K562 (cell line): ENCODE measurements at regions not wholly inside any gene's neighbourhood (a gene's known extent, or its start where the extent isn't known, plus 50 kb on each side); places are given as distances from the start of the nearest gene placed in this dataset.

Source experiments
- CHD2 ChIP-seq: IDR thresholded peaks from 2 replicates; pipeline ENCODE4 v1.6.1; 2011; ENCODE audit warnings: low read depth, low read length
- NR2F6 ChIP-seq: fragments of 450-650 bp; formaldehyde crosslinking; IDR thresholded peaks from 2 replicates; pipeline ENCODE4 v1.4.0; 2020; ENCODE audit warnings: mild to moderate bottlenecking
- RAD21 ChIP-seq, 2 experiments: fragments of 250-450 bp in 1 of 2; fragments of 450-650 bp in 1 of 2; sonication (Bioruptor Pico) in 1 of 2; formaldehyde crosslinking in 1 of 2; IDR thresholded peaks in 1 of 2; conservative IDR thresholded peaks in 1 of 2; 2 replicates each; pipeline versions ENCODE4 v1.4.0 to v1.8.0; 2020 to 2022; ENCODE audit warnings: mild to moderate bottlenecking in 2 of 2, moderate library complexity in 1 of 2
- STAG1 ChIP-seq: sonication (generic); formaldehyde crosslinking; IDR thresholded peaks from 2 replicates; pipeline ENCODE4 v1.5.0; 2020; ENCODE audit warnings: missing genetic modification reagents, borderline replicate concordance
- TF ChIP-seq, protein P1 (sequence below): fragments of 450-650 bp; IDR thresholded peaks from 2 replicates; pipeline ENCODE4 v1.6.1; 2017; ENCODE audit warnings: antibody characterized with exemption, mild to moderate bottlenecking
- TF ChIP-seq, protein P2 (sequence below): fragments of 250-450 bp; sonication (Bioruptor Pico); IDR thresholded peaks from 2 replicates; pipeline ENCODE4 v1.8.0; 2022; ENCODE audit warnings: inconsistent platforms

DNA sequence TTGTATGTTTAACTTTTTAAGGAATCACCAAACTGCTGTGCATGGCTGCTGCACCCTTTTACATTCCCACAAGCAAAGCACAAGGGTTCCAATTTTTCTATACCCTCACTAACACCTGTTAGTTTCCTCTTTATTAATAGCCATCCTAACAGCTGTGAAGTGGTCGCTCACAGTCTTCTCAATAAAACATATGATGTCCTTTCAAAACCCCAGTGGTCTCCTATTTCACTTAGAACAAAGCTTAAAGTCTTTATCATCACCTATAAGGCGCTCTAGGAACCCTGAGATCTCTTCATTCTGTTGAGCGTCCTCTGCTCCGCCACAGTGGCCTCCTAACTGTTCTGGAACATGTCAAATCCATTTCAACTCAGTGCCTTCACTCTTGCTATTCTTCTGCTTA, 400.5 kb downstream of the KLF12 start (continued):
- TF ChIP-seq, protein P1, sequence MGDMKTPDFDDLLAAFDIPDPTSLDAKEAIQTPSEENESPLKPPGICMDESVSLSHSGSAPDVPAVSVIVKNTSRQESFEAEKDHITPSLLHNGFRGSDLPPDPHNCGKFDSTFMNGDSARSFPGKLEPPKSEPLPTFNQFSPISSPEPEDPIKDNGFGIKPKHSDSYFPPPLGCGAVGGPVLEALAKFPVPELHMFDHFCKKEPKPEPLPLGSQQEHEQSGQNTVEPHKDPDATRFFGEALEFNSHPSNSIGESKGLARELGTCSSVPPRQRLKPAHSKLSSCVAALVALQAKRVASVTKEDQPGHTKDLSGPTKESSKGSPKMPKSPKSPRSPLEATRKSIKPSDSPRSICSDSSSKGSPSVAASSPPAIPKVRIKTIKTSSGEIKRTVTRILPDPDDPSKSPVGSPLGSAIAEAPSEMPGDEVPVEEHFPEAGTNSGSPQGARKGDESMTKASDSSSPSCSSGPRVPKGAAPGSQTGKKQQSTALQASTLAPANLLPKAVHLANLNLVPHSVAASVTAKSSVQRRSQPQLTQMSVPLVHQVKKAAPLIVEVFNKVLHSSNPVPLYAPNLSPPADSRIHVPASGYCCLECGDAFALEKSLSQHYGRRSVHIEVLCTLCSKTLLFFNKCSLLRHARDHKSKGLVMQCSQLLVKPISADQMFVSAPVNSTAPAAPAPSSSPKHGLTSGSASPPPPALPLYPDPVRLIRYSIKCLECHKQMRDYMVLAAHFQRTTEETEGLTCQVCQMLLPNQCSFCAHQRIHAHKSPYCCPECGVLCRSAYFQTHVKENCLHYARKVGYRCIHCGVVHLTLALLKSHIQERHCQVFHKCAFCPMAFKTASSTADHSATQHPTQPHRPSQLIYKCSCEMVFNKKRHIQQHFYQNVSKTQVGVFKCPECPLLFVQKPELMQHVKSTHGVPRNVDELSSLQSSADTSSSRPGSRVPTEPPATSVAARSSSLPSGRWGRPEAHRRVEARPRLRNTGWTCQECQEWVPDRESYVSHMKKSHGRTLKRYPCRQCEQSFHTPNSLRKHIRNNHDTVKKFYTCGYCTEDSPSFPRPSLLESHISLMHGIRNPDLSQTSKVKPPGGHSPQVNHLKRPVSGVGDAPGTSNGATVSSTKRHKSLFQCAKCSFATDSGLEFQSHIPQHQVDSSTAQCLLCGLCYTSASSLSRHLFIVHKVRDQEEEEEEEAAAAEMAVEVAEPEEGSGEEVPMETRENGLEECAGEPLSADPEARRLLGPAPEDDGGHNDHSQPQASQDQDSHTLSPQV = no peak
- TF ChIP-seq, protein P2, sequence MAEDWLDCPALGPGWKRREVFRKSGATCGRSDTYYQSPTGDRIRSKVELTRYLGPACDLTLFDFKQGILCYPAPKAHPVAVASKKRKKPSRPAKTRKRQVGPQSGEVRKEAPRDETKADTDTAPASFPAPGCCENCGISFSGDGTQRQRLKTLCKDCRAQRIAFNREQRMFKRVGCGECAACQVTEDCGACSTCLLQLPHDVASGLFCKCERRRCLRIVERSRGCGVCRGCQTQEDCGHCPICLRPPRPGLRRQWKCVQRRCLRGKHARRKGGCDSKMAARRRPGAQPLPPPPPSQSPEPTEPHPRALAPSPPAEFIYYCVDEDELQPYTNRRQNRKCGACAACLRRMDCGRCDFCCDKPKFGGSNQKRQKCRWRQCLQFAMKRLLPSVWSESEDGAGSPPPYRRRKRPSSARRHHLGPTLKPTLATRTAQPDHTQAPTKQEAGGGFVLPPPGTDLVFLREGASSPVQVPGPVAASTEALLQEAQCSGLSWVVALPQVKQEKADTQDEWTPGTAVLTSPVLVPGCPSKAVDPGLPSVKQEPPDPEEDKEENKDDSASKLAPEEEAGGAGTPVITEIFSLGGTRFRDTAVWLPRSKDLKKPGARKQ (CRISPR knock-in tag) = no peak
- no peak for TF ChIP-seq RAD21 (CRISPR knock-in tag; conservative IDR thresholded peaks at IDR 0.05 in 1 of 2, IDR thresholded peaks at IDR 0.05 in 1 of 2)
- no peak for TF ChIP-seq CHD2
- no peak for TF ChIP-seq STAG1 (CRISPR knock-in tag)
- no peak for TF ChIP-seq NR2F6 (CRISPR knock-in tag)
- TF ChIP-seq, all 486 proteins: peak for 0
